MM.1S (cell line): ENCODE measurements at regions not wholly inside any gene's neighbourhood (a gene's known extent, or its start where the extent isn't known, plus 50 kb on each side); places are given as distances from the start of the nearest gene placed in this dataset.

Experiments used
- CTCF ChIP-seq: fragments of 300-600 bp; sonication (generic); IDR thresholded peaks from 2 replicates; pipeline ENCODE4 v1.5.1; 2016; ENCODE audit warnings: antibody characterized with exemption, low read length, mixed read lengths
- EZH2 ChIP-seq: fragments of 300-600 bp; sonication (generic); optimal IDR thresholded peaks from 2 replicates; pipeline ENCODE3; 2017; ENCODE audit warnings: low read depth, mild to moderate bottlenecking, antibody characterized with exemption, low read length, mixed read lengths

GRCh38 chr20:40459299-40459698 is 229.7 kb downstream of the MAFB start:
- TF ChIP-seq CTCF: no peak
- no peak for TF ChIP-seq EZH2
